SK-N-SH (cell line): ENCODE measurements at regions not wholly inside any gene's neighbourhood (a gene's known extent, or its start where the extent isn't known, plus 50 kb on each side); places are given as distances from the start of the nearest gene placed in this dataset.

ENCODE experiments used
- ELF1 ChIP-seq: IDR thresholded peaks from 2 replicates; pipeline ENCODE4 v1.4.0; 2012
- EP300 ChIP-seq, 2 experiments: IDR thresholded peaks; 2 replicates each; pipeline versions ENCODE4 v1.4.0 to v1.6.1; 2012; ENCODE audit warnings: borderline replicate concordance in 1 of 2, low read depth in 1 of 2, low read length in 1 of 2
- EZH2phosphoT487 ChIP-seq: fragments of 200-600 bp; sonication (generic); IDR thresholded peaks from 2 replicates; pipeline ENCODE4 v1.6.1; 2017; ENCODE audit warnings: low read depth, mixed run types, mild to moderate bottlenecking, antibody characterized with exemption, moderate library complexity, borderline replicate concordance
- FOSL2 ChIP-seq: IDR thresholded peaks from 2 replicates; pipeline ENCODE4 v1.4.0; 2012; ENCODE audit warnings: low read depth, mild to moderate bottlenecking, moderate library complexity, borderline replicate concordance
- POLR2AphosphoS5 ChIP-seq: IDR thresholded peaks from 2 replicates; pipeline ENCODE4 v1.6.1; 2012; ENCODE audit warnings: low read depth, low read length
- TAF1 ChIP-seq: IDR thresholded peaks from 2 replicates; pipeline ENCODE4 v1.6.1; 2012; ENCODE audit warnings: low read depth, mild to moderate bottlenecking, low read length, moderate library complexity, borderline replicate concordance
- TF ChIP-seq, protein P1 (sequence below): fragments of 200-600 bp; sonication (generic); IDR thresholded peaks from 2 replicates; pipeline ENCODE4 v1.6.1; 2017; ENCODE audit warnings: antibody characterized with exemption, mild to moderate bottlenecking, moderate library complexity

GRCh38 chr15:97648728-97649127 is 311.8 kb upstream of the ARRDC4 start:
- TF ChIP-seq, protein P1, sequence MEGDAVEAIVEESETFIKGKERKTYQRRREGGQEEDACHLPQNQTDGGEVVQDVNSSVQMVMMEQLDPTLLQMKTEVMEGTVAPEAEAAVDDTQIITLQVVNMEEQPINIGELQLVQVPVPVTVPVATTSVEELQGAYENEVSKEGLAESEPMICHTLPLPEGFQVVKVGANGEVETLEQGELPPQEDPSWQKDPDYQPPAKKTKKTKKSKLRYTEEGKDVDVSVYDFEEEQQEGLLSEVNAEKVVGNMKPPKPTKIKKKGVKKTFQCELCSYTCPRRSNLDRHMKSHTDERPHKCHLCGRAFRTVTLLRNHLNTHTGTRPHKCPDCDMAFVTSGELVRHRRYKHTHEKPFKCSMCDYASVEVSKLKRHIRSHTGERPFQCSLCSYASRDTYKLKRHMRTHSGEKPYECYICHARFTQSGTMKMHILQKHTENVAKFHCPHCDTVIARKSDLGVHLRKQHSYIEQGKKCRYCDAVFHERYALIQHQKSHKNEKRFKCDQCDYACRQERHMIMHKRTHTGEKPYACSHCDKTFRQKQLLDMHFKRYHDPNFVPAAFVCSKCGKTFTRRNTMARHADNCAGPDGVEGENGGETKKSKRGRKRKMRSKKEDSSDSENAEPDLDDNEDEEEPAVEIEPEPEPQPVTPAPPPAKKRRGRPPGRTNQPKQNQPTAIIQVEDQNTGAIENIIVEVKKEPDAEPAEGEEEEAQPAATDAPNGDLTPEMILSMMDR: no peak
- TF ChIP-seq TAF1: no peak
- no peak for TF ChIP-seq EP300 (IDR thresholded peaks at IDR 0.05; ENCODE audit: borderline replicate concordance in 1 of 2, low read depth in 1 of 2, low read length in 1 of 2)
- no peak for TF ChIP-seq EZH2phosphoT487
- no peak for TF ChIP-seq POLR2AphosphoS5
- no peak for TF ChIP-seq FOSL2
- no peak for TF ChIP-seq ELF1
